ENCODE measurements at regions not wholly inside any gene's neighbourhood (a gene's known extent, or its start where the extent isn't known, plus 50 kb on each side); places are given as distances from the start of the nearest gene placed in this dataset.

DNA sequence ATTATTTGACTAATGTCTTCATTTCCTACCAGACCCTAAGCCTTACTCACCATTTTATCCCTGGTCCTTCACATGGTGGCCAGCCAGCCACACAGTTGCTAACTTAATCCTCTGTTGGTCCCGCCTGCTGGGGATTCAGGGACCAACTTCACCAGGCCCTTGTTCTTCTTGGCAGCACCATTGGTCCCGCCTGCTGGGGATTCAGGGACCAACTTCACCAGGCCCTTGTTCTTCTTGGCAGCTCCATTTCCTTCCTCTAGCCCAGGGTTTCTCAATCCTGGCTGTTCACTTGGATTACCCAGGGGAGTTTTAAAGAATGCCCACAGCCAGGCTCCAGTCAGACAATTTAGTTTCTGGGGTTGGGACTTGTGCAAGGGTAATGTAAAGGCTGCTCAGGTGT lies 233.1 kb upstream of the CSF3R start:
- no peak for DNase-seq

GRCh38 chr1:36714301-36714700 lies 231.6 kb upstream of the CSF3R start:
- DNase-seq: no peak

DNA sequence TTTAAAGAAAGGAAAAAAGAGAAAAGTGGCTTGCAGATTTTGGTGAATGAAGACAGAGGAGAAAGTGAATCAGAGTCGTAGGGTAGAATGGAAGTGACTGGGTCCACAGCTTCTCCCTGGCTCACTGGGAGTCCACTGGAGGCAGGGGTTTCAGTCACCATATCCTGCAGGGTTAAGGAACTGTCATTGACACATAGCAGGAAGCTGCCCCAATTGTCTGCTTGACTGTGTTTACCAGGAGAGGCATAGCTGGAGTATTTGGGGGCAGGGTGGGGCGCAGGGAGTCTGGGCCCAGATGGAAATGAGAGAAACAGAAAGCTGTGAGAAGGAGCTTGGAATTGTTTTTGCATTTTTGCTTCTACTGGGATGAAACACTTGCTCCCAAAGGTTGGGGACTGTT lies 228.8 kb upstream of the CSF3R start:
- DNase-seq: no peak

GRCh38 chr1:36710951-36711350 lies 228.2 kb upstream of the CSF3R start:
- DNase-seq: no peak

DNA sequence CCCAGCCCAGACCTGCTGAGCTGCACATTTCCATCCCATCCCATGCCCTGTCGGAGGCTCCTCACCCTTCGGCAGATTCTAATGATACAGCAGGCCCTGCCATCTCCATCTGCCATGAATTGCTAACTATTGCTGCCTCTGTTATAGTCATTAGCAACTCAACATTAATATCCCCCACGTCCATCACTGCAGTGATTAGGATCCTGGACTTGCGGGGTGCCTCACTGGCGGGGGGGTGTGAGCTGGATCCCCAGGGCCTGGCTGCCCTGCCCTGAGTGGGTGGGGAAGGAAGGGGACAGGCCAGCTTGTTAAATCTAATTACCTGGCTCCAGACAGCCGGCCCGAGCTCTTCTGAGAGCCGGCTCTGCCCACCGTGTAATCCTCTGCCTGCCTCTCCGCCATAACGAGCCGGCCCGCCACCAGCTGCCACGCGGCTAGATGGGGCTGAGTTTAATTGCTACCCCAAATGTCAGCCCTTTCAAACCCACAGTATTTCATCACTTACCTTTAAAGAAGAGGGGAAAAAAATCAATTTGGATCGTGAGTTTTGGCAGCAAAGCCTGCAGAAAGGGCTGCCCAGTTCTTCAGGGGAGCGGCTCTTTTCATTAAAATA lies 227.3 kb upstream of the CSF3R start:
- no peak for DNase-seq

DNA sequence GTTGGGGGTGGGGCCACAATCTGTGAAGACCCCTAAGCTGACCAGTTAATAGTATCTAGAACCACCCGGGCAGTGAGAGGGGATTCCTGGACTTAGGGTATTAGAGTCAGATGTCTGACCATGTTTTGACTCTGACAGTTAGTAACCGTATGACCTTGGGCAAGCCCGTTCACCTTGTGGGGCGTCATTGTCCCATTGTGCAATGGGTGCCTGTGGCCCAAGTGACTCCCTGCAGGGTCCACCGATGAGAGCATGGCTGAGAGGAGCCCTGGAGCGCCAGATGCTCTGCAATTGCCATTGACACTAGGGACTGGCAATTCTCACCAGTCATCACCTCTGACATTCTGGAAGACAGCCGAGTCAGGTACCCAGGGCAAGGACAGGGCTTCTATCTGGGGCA lies 225.9 kb upstream of the CSF3R start:
- DNase-seq: no peak

GRCh38 chr1:36707221-36707620 lies 224.5 kb upstream of the CSF3R start:
- DNase-seq: no peak

DNA sequence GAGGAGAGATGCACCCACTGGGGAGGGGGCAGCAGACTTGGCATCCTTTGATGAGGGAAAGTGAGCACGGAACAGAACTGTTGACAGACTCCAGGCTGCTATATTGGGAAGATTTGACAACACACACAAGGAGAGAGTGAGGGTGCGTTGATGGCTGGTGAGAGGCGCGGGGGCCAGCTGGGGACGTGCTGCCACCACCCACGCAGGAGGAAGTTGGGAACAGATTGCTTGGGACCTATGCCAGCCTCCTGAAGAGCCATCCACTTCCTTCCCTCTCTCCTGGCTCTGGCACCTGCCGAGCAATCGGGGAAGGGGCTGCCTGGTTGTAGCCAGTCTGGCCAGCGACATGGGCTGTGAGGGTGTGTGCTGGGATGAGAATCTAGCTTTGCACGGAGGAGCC lies 223.7 kb upstream of the CSF3R start:
- no peak for DNase-seq

DNA sequence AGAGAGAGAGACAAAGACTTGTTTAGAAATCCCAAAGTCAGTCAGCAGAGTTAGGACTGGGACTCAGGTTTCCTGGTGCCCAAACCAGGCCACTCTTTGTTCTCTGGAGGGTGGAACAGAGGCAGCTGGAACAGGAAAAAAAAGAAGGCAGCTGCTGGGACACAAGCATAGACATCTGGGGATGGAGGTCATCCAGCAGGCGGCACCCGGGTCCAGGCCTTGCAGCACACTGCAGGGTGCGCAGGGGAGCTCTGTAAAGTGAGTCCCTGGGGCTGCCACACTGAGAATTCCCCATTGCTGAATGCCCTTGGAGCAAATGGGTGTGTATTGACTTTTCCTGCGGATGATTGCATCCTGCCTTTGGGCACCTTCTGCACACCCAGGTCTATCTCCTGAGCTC lies 222.9 kb upstream of the CSF3R start:
- DNase-seq: no peak

DNA sequence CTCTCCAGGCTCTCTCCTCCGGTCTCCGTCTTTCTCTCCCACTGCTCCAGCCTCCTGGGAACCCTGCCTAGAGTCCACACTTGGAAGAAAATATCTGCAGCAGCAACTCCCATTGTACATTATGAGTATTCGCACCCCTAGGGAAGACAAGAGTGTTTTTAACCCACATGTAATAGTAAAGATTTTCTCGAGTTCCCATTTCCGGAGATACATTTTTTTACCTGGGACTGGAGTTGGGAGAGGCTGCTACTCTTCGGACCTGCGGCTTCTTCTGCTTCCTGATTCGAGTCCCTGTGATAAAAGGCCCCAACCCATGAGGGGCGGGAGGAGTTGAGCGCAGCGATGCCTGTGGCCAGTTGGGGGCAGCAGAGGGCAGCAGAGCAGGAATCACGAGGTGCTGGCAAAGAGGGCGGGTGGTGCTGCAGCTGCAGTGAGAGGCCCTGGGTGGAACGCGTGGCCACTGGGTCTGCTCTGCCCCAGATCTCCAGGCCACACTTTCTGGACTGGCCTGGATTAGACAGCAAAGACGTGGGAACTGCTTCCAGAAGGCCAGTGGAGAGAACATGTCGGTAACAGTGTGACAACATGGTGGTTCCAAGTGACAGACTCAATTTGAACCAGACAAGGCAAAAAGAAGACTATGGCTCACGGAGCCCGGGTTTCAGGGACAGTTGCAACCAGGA lies 221.0 kb upstream of the CSF3R start:
- DNase-seq: peak; percentile 2

DNA sequence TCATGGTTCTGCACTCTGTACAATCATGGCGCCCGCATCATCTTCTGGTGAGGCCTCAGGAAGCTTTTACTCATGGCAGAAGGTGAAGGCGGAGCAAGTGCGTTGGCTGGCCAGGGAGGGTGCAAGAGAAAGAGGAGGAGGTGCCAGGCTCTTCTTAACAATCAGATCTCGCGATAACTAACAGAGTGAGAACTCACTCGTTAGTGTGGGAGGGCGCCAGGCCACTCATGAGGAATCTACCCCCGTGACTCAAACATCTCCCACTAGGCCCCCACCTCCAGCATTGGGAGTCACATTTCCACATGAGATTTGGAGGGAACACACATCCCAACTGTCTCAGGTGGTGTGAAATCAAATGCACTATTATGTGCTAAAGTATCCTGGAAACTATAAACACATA lies 220.2 kb upstream of the CSF3R start:
- no peak for DNase-seq

DNA sequence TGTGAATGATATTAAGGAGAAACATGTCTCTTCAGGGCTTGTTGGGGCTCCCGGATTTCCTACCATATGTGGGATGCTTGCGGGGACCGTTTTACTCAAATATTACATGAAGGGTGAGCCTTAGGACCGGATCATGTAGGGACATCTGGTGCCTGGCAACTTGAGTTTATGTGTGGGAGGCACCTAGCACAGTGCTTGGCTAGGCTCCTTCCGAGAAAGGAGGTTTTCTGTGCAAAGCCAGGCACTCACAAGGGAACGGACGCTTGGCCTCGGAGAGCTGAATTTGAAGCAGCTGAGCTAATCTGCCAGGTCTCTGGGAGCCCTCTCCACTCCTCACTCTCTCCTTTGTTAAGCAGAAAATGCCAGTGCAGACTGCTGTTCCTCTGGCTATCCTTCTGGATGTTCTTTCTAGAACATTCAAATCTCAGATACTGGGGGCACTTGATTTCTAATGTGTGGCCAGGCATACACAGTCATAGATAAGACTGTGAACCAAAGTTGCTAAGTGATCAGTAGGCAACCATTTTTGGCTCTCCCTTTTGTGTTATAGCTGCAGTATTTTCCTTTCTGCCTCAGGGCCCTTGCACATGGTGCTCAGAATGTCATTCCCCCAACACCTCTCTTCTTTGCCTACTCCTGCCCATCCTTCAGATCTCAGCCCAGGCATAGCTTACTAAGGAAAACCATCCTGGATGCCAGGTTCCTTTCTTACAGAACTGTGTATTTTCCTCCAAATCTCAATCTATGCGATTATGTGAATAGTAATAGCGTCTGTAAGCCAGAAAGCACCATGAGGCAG lies 216.6 kb upstream of the CSF3R start:
- no peak for DNase-seq

DNA sequence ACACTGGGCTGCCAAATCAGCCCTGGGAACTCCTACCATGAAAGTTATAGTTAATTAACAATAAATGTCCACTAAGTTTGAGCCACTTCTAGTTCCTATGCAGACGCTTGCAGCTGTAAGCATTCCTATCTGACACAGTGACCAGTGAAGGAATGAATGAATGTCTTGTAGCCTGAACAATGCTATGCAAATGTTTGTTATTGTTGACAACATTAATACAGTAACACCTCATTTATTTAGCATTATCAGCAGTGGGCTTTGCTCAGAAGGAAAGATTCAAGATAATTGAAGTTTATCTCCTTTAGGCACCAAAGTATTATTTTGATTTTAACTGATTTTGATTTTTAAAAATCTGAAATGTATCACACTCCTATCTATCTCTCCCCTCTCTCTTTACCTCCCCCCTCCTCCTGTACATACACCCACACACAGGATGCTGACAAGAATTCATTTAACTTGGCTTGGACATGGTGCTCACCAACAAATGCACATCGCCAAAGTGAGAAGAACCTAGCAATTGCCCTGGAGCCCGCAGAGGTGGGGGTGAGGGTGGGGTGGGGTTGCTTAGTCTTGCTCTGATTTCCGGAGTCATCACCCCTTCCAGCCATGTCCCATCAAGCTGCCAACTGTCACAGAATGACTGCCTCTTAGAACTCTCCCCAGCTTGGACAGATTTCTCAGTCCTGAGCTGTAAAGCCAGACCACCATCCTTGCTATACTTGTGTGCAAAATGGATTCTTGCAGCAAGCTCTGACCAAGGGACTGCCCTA lies 215.3 kb upstream of the CSF3R start:
- DNase-seq: no peak

DNA sequence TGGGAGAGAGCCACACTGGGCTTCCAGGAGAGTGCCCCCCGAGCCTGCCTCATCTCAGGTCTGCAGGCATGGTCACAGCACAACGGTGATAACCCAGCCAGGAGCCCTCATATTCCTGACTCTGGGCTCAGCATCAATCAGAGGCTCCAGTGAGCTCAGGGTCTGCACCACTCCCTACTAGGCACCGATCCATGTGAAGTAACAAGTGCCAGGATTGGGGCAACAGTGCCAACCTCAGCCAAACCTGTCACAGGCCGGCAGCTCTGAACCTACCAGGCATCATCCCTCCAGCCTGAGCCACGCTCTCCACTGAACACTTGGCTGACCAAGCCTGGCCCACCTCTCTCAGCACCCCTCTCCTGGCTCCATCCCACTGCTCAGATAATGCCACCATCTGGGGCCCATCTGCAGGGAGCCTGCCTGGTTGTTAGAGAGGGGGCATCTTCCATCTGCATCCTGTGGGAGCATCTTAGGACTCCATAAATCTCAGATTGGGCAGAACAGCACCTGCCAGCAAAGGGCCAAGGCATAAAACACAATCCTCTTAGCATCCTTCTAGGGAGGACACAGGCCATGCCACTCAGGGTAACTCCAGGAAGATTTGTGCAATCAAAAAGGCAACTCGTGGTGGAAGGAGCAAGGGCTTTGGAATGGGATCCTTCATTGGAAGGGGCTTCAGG lies 213.7 kb upstream of the CSF3R start:
- DNase-seq: no peak

GRCh38 chr1:36693603-36694002 lies 210.9 kb upstream of the CSF3R start:
- no peak for DNase-seq

- DNase-seq: no peak
Measured at GRCh38 chr1:36693161-36693525, 210.4 kb upstream of the CSF3R start.

DNA sequence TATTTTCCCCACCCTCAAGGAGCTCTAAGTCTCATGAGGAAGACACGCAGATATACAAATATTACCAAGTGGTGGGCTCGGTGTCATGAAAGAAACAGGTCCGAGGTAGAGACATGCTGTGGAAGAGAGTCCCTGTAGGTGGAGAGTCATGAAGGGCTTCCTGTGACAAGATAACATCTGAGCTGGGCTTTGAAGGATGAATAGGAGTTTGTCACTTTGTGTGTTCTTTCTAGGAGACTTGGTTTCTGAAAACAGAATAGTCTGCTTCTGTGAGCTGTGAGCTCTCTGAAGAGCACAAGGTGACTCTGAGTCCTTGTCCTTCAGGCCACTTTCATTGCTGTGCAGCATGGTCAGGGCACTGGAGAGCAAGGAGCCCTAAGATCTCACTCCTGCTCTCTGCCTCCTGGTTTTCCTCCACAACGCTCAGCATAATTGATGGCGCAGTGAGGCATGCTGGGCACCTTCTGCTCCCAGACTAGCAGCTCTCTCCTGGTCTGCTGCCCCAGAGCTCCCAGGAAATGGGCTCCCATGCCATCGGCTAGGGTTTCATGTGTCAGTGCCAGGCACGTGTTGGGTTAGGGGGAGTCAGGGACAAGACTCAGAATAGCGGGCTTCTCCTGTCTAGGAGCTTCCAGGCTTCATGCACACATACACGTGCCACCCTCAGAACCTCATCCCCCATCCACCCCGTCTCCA lies 209.9 kb upstream of the CSF3R start:
- DNase-seq: no peak

GRCh38 chr1:36691374-36691773 lies 208.7 kb upstream of the CSF3R start:
- no peak for DNase-seq

DNA sequence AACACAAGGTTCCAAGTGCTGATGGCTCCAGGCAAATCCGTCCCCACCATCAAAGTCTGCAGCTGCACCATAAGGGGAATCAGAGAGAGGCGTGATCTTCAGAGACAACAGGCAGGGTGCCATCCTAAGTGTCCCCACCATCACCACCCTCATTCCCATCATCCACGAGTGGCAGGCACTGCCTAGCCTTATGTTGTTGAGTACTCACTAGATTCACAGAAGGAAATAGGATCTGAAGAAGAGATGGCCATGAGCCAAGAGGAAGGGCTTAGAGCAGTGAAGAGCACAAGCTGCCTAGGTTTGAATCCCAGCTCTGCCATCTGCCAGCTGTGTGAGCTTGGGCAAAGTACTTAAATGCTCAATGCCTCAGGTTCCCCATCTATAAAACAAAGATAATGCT lies 207.3 kb upstream of the CSF3R start:
- no peak for DNase-seq

- DNase-seq: no peak
Measured at GRCh38 chr1:36687312-36687711, 204.6 kb upstream of the CSF3R start.

DNA sequence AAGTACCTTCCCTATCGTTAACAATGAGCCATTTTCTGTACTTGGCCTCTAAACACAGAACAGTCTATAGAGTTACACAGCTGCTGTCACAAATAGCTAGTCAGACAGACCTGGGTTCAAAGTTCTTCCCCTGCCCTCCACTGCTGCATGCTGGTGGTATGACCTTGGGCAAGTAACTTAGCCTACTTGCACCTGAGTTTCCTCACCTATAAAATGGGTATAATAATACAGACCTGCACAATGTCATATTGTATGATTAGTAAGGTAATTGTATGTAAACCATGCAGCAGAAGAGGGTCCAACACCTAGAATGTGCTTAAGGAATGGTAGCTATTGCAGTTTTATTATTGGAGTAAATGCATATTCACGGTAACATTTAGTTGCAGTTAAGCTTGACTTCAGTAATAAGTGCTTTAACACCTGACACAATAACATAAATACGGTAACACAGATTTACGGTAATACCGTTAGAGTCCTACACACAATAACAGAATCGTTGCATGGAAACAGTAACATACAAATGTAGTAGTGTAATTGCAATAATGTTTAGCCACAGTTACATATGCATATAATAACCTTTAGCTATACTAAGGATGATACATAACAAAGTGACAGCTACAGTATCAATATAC lies 193.3 kb upstream of the CSF3R start:
- DNase-seq: no peak

DNA sequence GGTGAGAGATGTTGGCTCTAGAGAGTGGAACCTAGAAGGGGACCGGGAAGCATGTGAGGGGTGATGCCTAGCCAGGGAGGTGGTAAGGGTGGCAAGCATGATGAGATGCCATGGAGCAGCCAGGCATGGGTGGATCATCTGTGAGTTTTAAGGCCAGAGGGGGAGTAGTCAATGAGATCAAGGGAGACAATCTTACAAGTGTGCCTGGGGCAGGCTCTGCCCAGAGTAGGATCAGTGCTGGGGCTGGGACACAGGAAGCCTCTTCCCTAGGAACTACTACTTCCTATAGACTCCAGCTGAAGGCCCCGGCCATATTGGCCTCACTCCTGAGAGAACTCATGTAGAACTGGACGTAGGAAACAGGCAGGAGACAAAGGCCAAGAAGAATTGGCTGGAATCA lies 192.4 kb upstream of the CSF3R start:
- DNase-seq: no peak
